ENCODE measurements at regions not wholly inside any gene's neighbourhood (a gene's known extent, or its start where the extent isn't known, plus 50 kb on each side); places are given as distances from the start of the nearest gene placed in this dataset.
A peak's percentile ranks its signal among the peaks of the same experiment; 100 is the strongest.

- H3K9me3 ChIP-seq (ENCODE audit: control insufficient read depth, low read length), result no peaks in the 10 kb centered on the region
- H3K79me1 ChIP-seq (replicated peaks; ENCODE audit: low read length, poor library complexity, severe bottlenecking), result no peaks in the 10 kb centered on the region
- H2BK120ac ChIP-seq (ENCODE audit: low read depth, low read length), result no peak overlapping the region
- H2BK15ac ChIP-seq (ENCODE audit: low read depth, poor library complexity, severe bottlenecking), result no peak overlapping the region
- no peak overlapping the region for H4K8ac ChIP-seq (ENCODE audit: low read length)
- no peak for DNase-seq
- H3K4me2 ChIP-seq (ENCODE audit: low read length, poor library complexity, severe bottlenecking), result no peak overlapping the region
- H4K91ac ChIP-seq (ENCODE audit: low read length), result no peak overlapping the region
- no peaks in the 10 kb centered on the region for H3K27me3 ChIP-seq (ENCODE audit: control insufficient read depth in 1 of 2, insufficient read depth in 1 of 2, low read length in 2 of 2)
- H3K14ac ChIP-seq (ENCODE audit: low read length in 2 of 2), result no peak overlapping the region
- H2BK5ac ChIP-seq (ENCODE audit: low read depth, low read length, poor library complexity, severe bottlenecking), result no peak overlapping the region
- no peak overlapping the region for H2BK12ac ChIP-seq (ENCODE audit: low read length in 2 of 2)
- 97% methylated on average over 4 of the region's 6 CpGs for WGBS
- no peak overlapping the region for H2AFZ ChIP-seq (ENCODE audit: low read depth, low read length)
- peaks cover 15 to 87% of the 10 kb centered on the region in 2 experiments for H3K36me3 ChIP-seq (ENCODE audit: control insufficient read depth in 1 of 2, insufficient read depth in 2 of 2, low read depth in 1 of 2, low read length in 2 of 2)
- H3K23ac ChIP-seq (ENCODE audit: low read length in 2 of 2), result no peak overlapping the region
- H3K4ac ChIP-seq (ENCODE audit: low read depth in 1 of 2, low read length in 2 of 2), result no peak overlapping the region
- peaks cover 17% of the 10 kb centered on the region for H3K4me1 ChIP-seq (ENCODE audit: control insufficient read depth, insufficient read depth, low read depth, low read length)
- H2AK5ac ChIP-seq (ENCODE audit: low read length, severe bottlenecking), result no peak overlapping the region
- H3K4me3 ChIP-seq (ENCODE audit: insufficient read depth in 1 of 2, low read depth in 1 of 2, low read length in 2 of 2), result no peak overlapping the region
- no peak overlapping the region for H3K9ac ChIP-seq (ENCODE audit: low read length)
- no peak overlapping the region for H3K27ac ChIP-seq (ENCODE audit: low read length, poor library complexity, severe bottlenecking)
- H3K18ac ChIP-seq (ENCODE audit: low read depth in 1 of 2, low read length in 2 of 2), result no peak overlapping the region
Measured at GRCh38 chr14:95464103-95464502, 52.3 kb downstream of the SYNE3 start.

- Histone ChIP-seq H2BK5ac (ENCODE audit: low read depth, low read length, poor library complexity, severe bottlenecking) (no peak overlapping the region), H3K4me2 (ENCODE audit: low read length, poor library complexity, severe bottlenecking) (no peak overlapping the region), H3K23ac (ENCODE audit: low read length in 2 of 2) (peak overlapping the region in 1 of 2 experiments; percentile 36), H3K36me3 (ENCODE audit: control insufficient read depth in 1 of 2, insufficient read depth in 2 of 2, low read depth in 1 of 2, low read length in 2 of 2) (peaks cover 15 to 87% of the 10 kb centered on the region in 2 experiments), H3K14ac (ENCODE audit: low read length in 2 of 2) (peak overlapping the region in 1 of 2 experiments; percentile 50), H2AFZ (ENCODE audit: low read depth, low read length) (no peak overlapping the region), H4K8ac (ENCODE audit: low read length) (no peak overlapping the region), H3K27ac (ENCODE audit: low read length, poor library complexity, severe bottlenecking) (no peak overlapping the region), H3K4me1 (ENCODE audit: control insufficient read depth, insufficient read depth, low read depth, low read length) (peaks cover 17% of the 10 kb centered on the region), H2BK12ac (ENCODE audit: low read length in 2 of 2) (peak overlapping the region in 1 of 2 experiments; percentile 8), H3K79me1 (replicated peaks; ENCODE audit: low read length, poor library complexity, severe bottlenecking) (no peaks in the 10 kb centered on the region), H3K27me3 (ENCODE audit: control insufficient read depth in 1 of 2, insufficient read depth in 1 of 2, low read length in 2 of 2) (no peaks in the 10 kb centered on the region), H3K9ac (ENCODE audit: low read length) (no peak overlapping the region), H2BK120ac (ENCODE audit: low read depth, low read length) (no peak overlapping the region), H3K4ac (ENCODE audit: low read depth in 1 of 2, low read length in 2 of 2) (no peak overlapping the region), H3K18ac (ENCODE audit: low read depth in 1 of 2, low read length in 2 of 2) (no peak overlapping the region), H4K91ac (ENCODE audit: low read length) (no peak overlapping the region), H3K4me3 (ENCODE audit: insufficient read depth in 1 of 2, low read depth in 1 of 2, low read length in 2 of 2) (no peak overlapping the region), H2AK5ac (ENCODE audit: low read length, severe bottlenecking) (no peak overlapping the region), H2BK15ac (ENCODE audit: low read depth, poor library complexity, severe bottlenecking) (no peak overlapping the region), H3K9me3 (ENCODE audit: control insufficient read depth, low read length) (no peaks in the 10 kb centered on the region)
- DNase-seq, result no peak
- 82% methylated on average over 9 of the region's 9 CpGs for WGBS
Measured at GRCh38 chr14:95463171-95463901, 53.1 kb downstream of the SYNE3 start.

- no peak overlapping the region for H2BK15ac ChIP-seq (ENCODE audit: low read depth, poor library complexity, severe bottlenecking)
- no peak overlapping the region for H2AFZ ChIP-seq (ENCODE audit: low read depth, low read length)
- H3K18ac ChIP-seq (ENCODE audit: low read depth in 1 of 2, low read length in 2 of 2), result no peak overlapping the region
- no peak overlapping the region for H2AK5ac ChIP-seq (ENCODE audit: low read length, severe bottlenecking)
- no peak overlapping the region for H4K8ac ChIP-seq (ENCODE audit: low read length)
- peaks cover 12 to 86% of the 10 kb centered on the region in 2 experiments for H3K36me3 ChIP-seq (ENCODE audit: control insufficient read depth in 1 of 2, insufficient read depth in 2 of 2, low read depth in 1 of 2, low read length in 2 of 2)
- H4K91ac ChIP-seq (ENCODE audit: low read length), result no peak overlapping the region
- no peak overlapping the region for H3K4ac ChIP-seq (ENCODE audit: low read depth in 1 of 2, low read length in 2 of 2)
- H2BK12ac ChIP-seq (ENCODE audit: low read length in 2 of 2), result no peak overlapping the region
- H3K4me3 ChIP-seq (ENCODE audit: insufficient read depth in 1 of 2, low read depth in 1 of 2, low read length in 2 of 2), result no peak overlapping the region
- H3K27ac ChIP-seq (ENCODE audit: low read length, poor library complexity, severe bottlenecking), result no peak overlapping the region
- no peak for DNase-seq
- no peak overlapping the region for H2BK120ac ChIP-seq (ENCODE audit: low read depth, low read length)
- H3K4me1 ChIP-seq (ENCODE audit: control insufficient read depth, insufficient read depth, low read depth, low read length), result peaks cover 17% of the 10 kb centered on the region
- no peak overlapping the region for H3K9ac ChIP-seq (ENCODE audit: low read length)
- H2BK5ac ChIP-seq (ENCODE audit: low read depth, low read length, poor library complexity, severe bottlenecking), result no peak overlapping the region
- no peaks in the 10 kb centered on the region for H3K79me1 ChIP-seq (replicated peaks; ENCODE audit: low read length, poor library complexity, severe bottlenecking)
- H3K4me2 ChIP-seq (ENCODE audit: low read length, poor library complexity, severe bottlenecking), result no peak overlapping the region
- no peak overlapping the region for H3K23ac ChIP-seq (ENCODE audit: low read length in 2 of 2)
- H3K14ac ChIP-seq (ENCODE audit: low read length in 2 of 2), result no peak overlapping the region
- no peaks in the 10 kb centered on the region for H3K9me3 ChIP-seq (ENCODE audit: control insufficient read depth, low read length)
- peaks cover 0 to 4% of the 10 kb centered on the region in 2 experiments for H3K27me3 ChIP-seq (ENCODE audit: control insufficient read depth in 1 of 2, insufficient read depth in 1 of 2, low read length in 2 of 2)
- WGBS, result 99% methylated on average over 10 of the region's 10 CpGs
Measured at GRCh38 chr14:95462491-95462890, 54.0 kb downstream of the SYNE3 start.

GRCh38 chr14:95460647-95461478 is 55.6 kb downstream of the SYNE3 start:
- 10% methylated on average over 29 of the region's 29 CpGs for WGBS
- H3K4me1 ChIP-seq (ENCODE audit: control insufficient read depth, insufficient read depth, low read depth, low read length), result peaks cover 15% of the 10 kb centered on the region
- H2AK5ac ChIP-seq (ENCODE audit: low read length, severe bottlenecking), result no peak overlapping the region

More at GRCh38 chr14:95460647-95461478, 55.6 kb downstream of the SYNE3 start:
- peaks cover 0 to 4% of the 10 kb centered on the region in 2 experiments for H3K27me3 ChIP-seq (ENCODE audit: control insufficient read depth in 1 of 2, insufficient read depth in 1 of 2, low read length in 2 of 2)
- no peak overlapping the region for H4K8ac ChIP-seq (ENCODE audit: low read length)
- H3K27ac ChIP-seq (ENCODE audit: low read length, poor library complexity, severe bottlenecking), result peak overlapping the region; percentile 23
- no peak overlapping the region for H2BK15ac ChIP-seq (ENCODE audit: low read depth, poor library complexity, severe bottlenecking)
- H3K4me2 ChIP-seq (ENCODE audit: low read length, poor library complexity, severe bottlenecking), result peak overlapping the region; percentile 53
- H3K9me3 ChIP-seq (ENCODE audit: control insufficient read depth, low read length), result no peaks in the 10 kb centered on the region
- peaks cover 6 to 83% of the 10 kb centered on the region in 2 experiments for H3K36me3 ChIP-seq (ENCODE audit: control insufficient read depth in 1 of 2, insufficient read depth in 2 of 2, low read depth in 1 of 2, low read length in 2 of 2)
- H3K14ac ChIP-seq (ENCODE audit: low read length in 2 of 2), result no peak overlapping the region
- no peak overlapping the region for H2AFZ ChIP-seq (ENCODE audit: low read depth, low read length)
- H3K23ac ChIP-seq (ENCODE audit: low read length in 2 of 2), result peak overlapping the region in 1 of 2 experiments; percentile 32
- no peaks in the 10 kb centered on the region for H3K79me1 ChIP-seq (replicated peaks; ENCODE audit: low read length, poor library complexity, severe bottlenecking)
- H3K9ac ChIP-seq (ENCODE audit: low read length), result no peak overlapping the region
- no peak overlapping the region for H3K4me3 ChIP-seq (ENCODE audit: insufficient read depth in 1 of 2, low read depth in 1 of 2, low read length in 2 of 2)
- H2BK120ac ChIP-seq (ENCODE audit: low read depth, low read length), result no peak overlapping the region
- peak overlapping the region in 1 of 2 experiments; percentile 50 for H3K18ac ChIP-seq (ENCODE audit: low read depth in 1 of 2, low read length in 2 of 2)
- H3K4ac ChIP-seq (ENCODE audit: low read depth in 1 of 2, low read length in 2 of 2), result no peak overlapping the region
- no peak overlapping the region for H4K91ac ChIP-seq (ENCODE audit: low read length)
- no peak overlapping the region for H2BK5ac ChIP-seq (ENCODE audit: low read depth, low read length, poor library complexity, severe bottlenecking)
- H2BK12ac ChIP-seq (ENCODE audit: low read length in 2 of 2), result peak overlapping the region in 1 of 2 experiments; percentile 35
- peak; percentile 81 for DNase-seq
